Smooth muscle cell (in vitro differentiated cells): ENCODE measurements at regions not wholly inside any gene's neighbourhood (a gene's known extent, or its start where the extent isn't known, plus 50 kb on each side); places are given as distances from the start of the nearest gene placed in this dataset.
"Not testable (repeated sequence)": the region's sequence is repeated elsewhere in the genome, so short reads cannot be mapped to it uniquely, and the experiment has no call there.

Experiments
- DNase-seq: peaks from one replicate; lab custom pipeline; 2025; ENCODE audit not compliant: unreplicated experiment; lab: John Stamatoyannopoulos, UW
- H2AFZ ChIP-seq: fragments of 200-600 bp; sonication (generic); 2 replicates; pipeline ENCODE4 v1.6.0; 2016; ENCODE audit warnings: antibody characterized with exemption, low read depth, mild to moderate bottlenecking
- H3F3A ChIP-seq: fragments of 200-600 bp; sonication (generic); 2 replicates; pipeline ENCODE4 v1.6.0; 2017; ENCODE audit warnings: antibody characterized with exemption, low read depth
- H3K27ac ChIP-seq: fragments of 200-600 bp; sonication (generic); 2 replicates; pipeline ENCODE4 v1.5.1; 2016; ENCODE audit warnings: low read depth, mild to moderate bottlenecking
- H3K27me3 ChIP-seq: fragments of 200-600 bp; sonication (generic); 2 replicates; pipeline ENCODE4 v1.6.1; 2016; ENCODE audit warnings: low read depth, mild to moderate bottlenecking
- H3K36me3 ChIP-seq: fragments of 200-600 bp; sonication (generic); 2 replicates; pipeline ENCODE4 v1.5.1; 2016; ENCODE audit warnings: low read depth
- H3K4me1 ChIP-seq: fragments of 200-600 bp; sonication (generic); 2 replicates; pipeline ENCODE4 v1.5.1; 2016; ENCODE audit warnings: low read depth
- H3K4me2 ChIP-seq: fragments of 200-600 bp; sonication (generic); 2 replicates; pipeline ENCODE4 v1.6.0; 2016; ENCODE audit warnings: mild to moderate bottlenecking
- H3K4me3 ChIP-seq: fragments of 200-600 bp; sonication (generic); 2 replicates; pipeline ENCODE4 v1.5.1; 2016; ENCODE audit warnings: mild to moderate bottlenecking
- H3K79me2 ChIP-seq: fragments of 200-600 bp; sonication (generic); 2 replicates; pipeline ENCODE4 v1.6.0; 2016; ENCODE audit warnings: low read depth, mild to moderate bottlenecking
- H3K9ac ChIP-seq: fragments of 200-600 bp; sonication (generic); 2 replicates; pipeline ENCODE4 v1.6.0; 2016; ENCODE audit warnings: low read depth
- H3K9me3 ChIP-seq: fragments of 200-600 bp; sonication (generic); replicated peaks from 2 replicates; pipeline ENCODE4 v1.5.1; 2016; ENCODE audit warnings: low read depth
- H4K20me1 ChIP-seq: fragments of 200-600 bp; sonication (generic); 2 replicates; pipeline ENCODE4 v1.6.0; 2016; ENCODE audit warnings: low read depth
- CTCF ChIP-seq: fragments of 200-600 bp; sonication (generic); IDR thresholded peaks from 2 replicates; pipeline ENCODE4 v1.5.1; 2017; ENCODE audit warnings: borderline replicate concordance, mild to moderate bottlenecking, antibody characterized with exemption; ENCODE audit not compliant: insufficient read depth, poor library complexity, severe bottlenecking
- WGBS: methylation state at CpG from one replicate; pipeline ENCODE4 v1.1.7; 2016; ENCODE audit warnings: low lambda C conversion rate; 5-methylcytosine and 5-hydroxymethylcytosine counted together

GRCh38 chr13:79614250-79614918 lies 133.4 kb downstream of the NDFIP2 start:
- H3F3A ChIP-seq: no peaks in the 10 kb centered on the region
- H3K36me3 ChIP-seq: no peaks in the 10 kb centered on the region
- no peak overlapping the region for H3K9ac ChIP-seq
- no peaks in the 10 kb centered on the region for H3K27me3 ChIP-seq
- H3K79me2 ChIP-seq: no peaks in the 10 kb centered on the region
- H3K4me1 ChIP-seq: no peaks in the 10 kb centered on the region
- H3K4me2 ChIP-seq: no peak overlapping the region
- H3K27ac ChIP-seq: no peak overlapping the region
- TF ChIP-seq CTCF: no peak
- no peaks in the 10 kb centered on the region for H3K9me3 ChIP-seq
- DNase-seq: no peak
- H4K20me1 ChIP-seq: no peaks in the 10 kb centered on the region
- H2AFZ ChIP-seq: no peak overlapping the region
- H3K4me3 ChIP-seq: no peak overlapping the region

GRCh38 chr13:79612604-79613003 lies 131.6 kb downstream of the NDFIP2 start:
- H3K9me3 ChIP-seq: no peaks in the 10 kb centered on the region
- H3K79me2 ChIP-seq: no peaks in the 10 kb centered on the region
- H4K20me1 ChIP-seq: no peaks in the 10 kb centered on the region
- H3K27me3 ChIP-seq: no peaks in the 10 kb centered on the region
- no peak for TF ChIP-seq CTCF
- no peaks in the 10 kb centered on the region for H3K36me3 ChIP-seq
- no peaks in the 10 kb centered on the region for H3K4me1 ChIP-seq
- H2AFZ ChIP-seq: no peak overlapping the region
- no peak overlapping the region for H3K4me3 ChIP-seq
- H3K4me2 ChIP-seq: no peak overlapping the region
- WGBS: 79% methylated on average over 2 of the region's 2 CpGs
- H3K9ac ChIP-seq: no peak overlapping the region
- no peak for DNase-seq
- H3F3A ChIP-seq: no peaks in the 10 kb centered on the region
- H3K27ac ChIP-seq: no peak overlapping the region

GRCh38 chr13:79607895-79608294 lies 126.9 kb downstream of the NDFIP2 start:
- H3K9me3 ChIP-seq, H3K9ac ChIP-seq, H3K36me3 ChIP-seq, H3F3A ChIP-seq, H4K20me1 ChIP-seq, H3K4me3 ChIP-seq, DNase-seq, H3K27ac ChIP-seq, H3K27me3 ChIP-seq, H3K79me2 ChIP-seq, H3K4me1 ChIP-seq, H2AFZ ChIP-seq, H3K4me2 ChIP-seq: not testable (repeated sequence)
